ENCODE measurements at regions not wholly inside any gene's neighbourhood (a gene's known extent, or its start where the extent isn't known, plus 50 kb on each side); places are given as distances from the start of the nearest gene placed in this dataset.

GRCh38 chr5:174172152-174172551 lies 126.6 kb downstream of the NSG2 start:
- in situ Hi-C loops (cut with MboI; ENCODE audit: low sequenced_read_pairs in 4 of 4), result no loop called here

GRCh38 chr5:174172566-174172965 lies 127.1 kb downstream of the NSG2 start:
- in situ Hi-C loops (cut with MboI; ENCODE audit: low sequenced_read_pairs in 4 of 4), result no loop called here
- H3K4me1 ChIP-seq, result no peaks in the 10 kb centered on the region
- peaks cover 0 to 3% (median 0%) of the 10 kb centered on the region in 3 donors for H3K9me3 ChIP-seq
- no peaks in the 10 kb centered on the region for H3K36me3 ChIP-seq
- no peak for ATAC-seq
- TF ChIP-seq POLR2A (IDR thresholded peaks at IDR 0.05) (no peak), CTCF (IDR thresholded peaks at IDR 0.05 in 4 of 5, conservative IDR thresholded peaks at IDR 0.05 in 1 of 5) (no peak)
- no peak for DNase-seq
- H3K4me3 ChIP-seq, result no peak overlapping the region
- intact Hi-C loops (cut with DNase I; ENCODE audit: low total_unique reads), result no loop called here
- no peak overlapping the region for H3K27ac ChIP-seq
- peaks cover 0 to 5% (median 0%) of the 10 kb centered on the region in 3 donors for H3K27me3 ChIP-seq

More at GRCh38 chr5:174172152-174172551, 126.6 kb downstream of the NSG2 start:
- no peak overlapping the region for H3K4me3 ChIP-seq
- H3K27ac ChIP-seq, result no peak overlapping the region
- no peaks in the 10 kb centered on the region for H3K4me1 ChIP-seq
- H3K36me3 ChIP-seq, result no peaks in the 10 kb centered on the region
- peaks cover 0 to 5% (median 0%) of the 10 kb centered on the region in 3 donors for H3K27me3 ChIP-seq
- intact Hi-C loops (cut with DNase I; ENCODE audit: low total_unique reads), result no loop called here
- no peak for DNase-seq
- ATAC-seq, result no peak
- TF ChIP-seq POLR2A (IDR thresholded peaks at IDR 0.05) (no peak), CTCF (IDR thresholded peaks at IDR 0.05 in 4 of 5, conservative IDR thresholded peaks at IDR 0.05 in 1 of 5) (no peak)
- H3K9me3 ChIP-seq, result peaks cover 0 to 3% (median 0%) of the 10 kb centered on the region in 3 donors

- H3K27me3 ChIP-seq, result peaks cover 0 to 5% (median 0%) of the 10 kb centered on the region in 3 donors
- DNase-seq, result no peak
- ATAC-seq, result no peak
- no peaks in the 10 kb centered on the region for H3K36me3 ChIP-seq
- no peak overlapping the region for H3K4me3 ChIP-seq
- H3K4me1 ChIP-seq, result no peaks in the 10 kb centered on the region
- in situ Hi-C loops (cut with MboI; ENCODE audit: low sequenced_read_pairs in 4 of 4) (no loop called here), intact Hi-C loops (cut with DNase I; ENCODE audit: low total_unique reads) (no loop called here)
- H3K27ac ChIP-seq, result no peak overlapping the region
- TF ChIP-seq POLR2A (IDR thresholded peaks at IDR 0.05), result no peak
- no peak for TF ChIP-seq CTCF (IDR thresholded peaks at IDR 0.05 in 4 of 5, conservative IDR thresholded peaks at IDR 0.05 in 1 of 5)
- H3K9me3 ChIP-seq, result peaks cover 0 to 3% (median 0%) of the 10 kb centered on the region in 3 donors
These were observed 128.3 kb downstream of the NSG2 start for GRCh38 chr5:174173766-174174165.

GRCh38 chr5:174175716-174176268 lies 130.3 kb downstream of the NSG2 start:
- Histone ChIP-seq H3K9me3 (no peaks in the 10 kb centered on the region), H3K36me3 (no peaks in the 10 kb centered on the region), H3K27me3 (peaks cover 0 to 5% (median 0%) of the 10 kb centered on the region in 3 donors), H3K4me1 (no peaks in the 10 kb centered on the region), H3K4me3 (no peak overlapping the region), H3K27ac (no peak overlapping the region)
- in situ Hi-C loops (cut with MboI; ENCODE audit: low sequenced_read_pairs in 4 of 4), result no loop called here
- DNase-seq, result no peak
- ATAC-seq, result no peak
- no peak for TF ChIP-seq POLR2A (IDR thresholded peaks at IDR 0.05)
- no peak for TF ChIP-seq CTCF (IDR thresholded peaks at IDR 0.05 in 4 of 5, conservative IDR thresholded peaks at IDR 0.05 in 1 of 5)
- intact Hi-C loops (cut with DNase I; ENCODE audit: low total_unique reads), result no loop called here

- in situ Hi-C loops (cut with MboI; ENCODE audit: low sequenced_read_pairs in 4 of 4) (no loop called here), intact Hi-C loops (cut with DNase I; ENCODE audit: low total_unique reads) (no loop called here)
- H3K4me1 ChIP-seq, result no peaks in the 10 kb centered on the region
- no peaks in the 10 kb centered on the region for H3K36me3 ChIP-seq
- no peaks in the 10 kb centered on the region for H3K9me3 ChIP-seq
- no peak overlapping the region for H3K27ac ChIP-seq
- H3K27me3 ChIP-seq, result peaks cover 0 to 5% (median 0%) of the 10 kb centered on the region in 3 donors
- no peak for TF ChIP-seq POLR2A (IDR thresholded peaks at IDR 0.05)
- no peak for TF ChIP-seq CTCF (IDR thresholded peaks at IDR 0.05 in 4 of 5, conservative IDR thresholded peaks at IDR 0.05 in 1 of 5)
- no peak for ATAC-seq
- H3K4me3 ChIP-seq, result no peak overlapping the region
- DNase-seq, result no peak
These were observed 131.0 kb downstream of the NSG2 start for GRCh38 chr5:174176511-174176910.

Measured in gastrocnemius medialis (tissue), 4 donors.